T-cell (primary cell): ENCODE measurements at regions not wholly inside any gene's neighbourhood (a gene's known extent, or its start where the extent isn't known, plus 50 kb on each side); places are given as distances from the start of the nearest gene placed in this dataset.

ENCODE experiments used
- ATAC-seq, 4 experiments: fragments of 200-7000 bp in 3 of 4; fragments of 150-1000 bp in 1 of 4; cut with Tn5 transposase; replicated peaks in 1 of 4; 1 replicate in 3 of 4; 2 replicates in 1 of 4; pipeline ENCODE4 v1.10.0; 2021; ENCODE audit warnings: moderate library complexity in 3 of 4, mild to moderate bottlenecking in 2 of 4, moderate number of reproducible peaks in 1 of 4
- CTCF ChIA-PET, 2 donors: fragments of 300-600 bp; sonication (Branson Sonifier 250); formaldehyde crosslinking; loops; one replicate each; lab custom pipeline; 2022; ENCODE audit warnings: antibody characterized with exemption in 2 of 2; lab: Charles Lee
- POLR2A ChIA-PET, 2 donors: fragments of 300-600 bp; sonication (Branson Sonifier 250); formaldehyde crosslinking; loops; one replicate each; lab custom pipeline; 2022; ENCODE audit warnings: antibody characterized with exemption in 2 of 2; lab: Charles Lee
- DNase-seq, 35 experiments: peaks; one replicate each; pipeline versions ENCODE4 v3.0.0 to v3.0.0-alpha.2; 2013 to 2023
- H3K27ac ChIP-seq: one replicate; pipeline ENCODE4 v1.5.1; 2013; ENCODE audit warnings: low read length
- H3K27me3 ChIP-seq, 2 experiments: replicated peaks in 1 of 2; 1 replicate in 1 of 2; 2 replicates in 1 of 2; pipeline versions ENCODE4 v1.6.1 to v1.7.0; 2013; ENCODE audit warnings: low read length in 1 of 2, mixed read lengths in 1 of 2; ENCODE audit not compliant: control insufficient read depth in 2 of 2, insufficient read depth in 2 of 2; ENCODE audit errors: extremely low read depth in 1 of 2
- H3K36me3 ChIP-seq, 2 donors: 1 replicate in 1 of 2; 2 replicates in 1 of 2; pipeline versions ENCODE4 v1.6.1 to v1.7.0; 2013; ENCODE audit warnings: low read length in 1 of 2; ENCODE audit not compliant: control insufficient read depth in 2 of 2, insufficient read depth in 1 of 2; ENCODE audit errors: extremely low read depth in 1 of 2
- H3K4me1 ChIP-seq, 2 experiments: 1 replicate in 1 of 2; 2 replicates in 1 of 2; pipeline versions ENCODE4 v1.6.1 to v1.7.0; 2013; ENCODE audit warnings: low read length in 2 of 2, mixed read lengths in 1 of 2; ENCODE audit not compliant: insufficient read depth in 2 of 2, control insufficient read depth in 1 of 2; ENCODE audit errors: extremely low read depth in 1 of 2
- H3K4me3 ChIP-seq, 2 donors: 1 replicate in 1 of 2; 2 replicates in 1 of 2; pipeline versions ENCODE4 v1.5.1 to v1.7.0; 2013; ENCODE audit warnings: mild to moderate bottlenecking in 2 of 2, low read length in 1 of 2, moderate library complexity in 1 of 2; ENCODE audit not compliant: control insufficient read depth in 1 of 2; ENCODE audit errors: extremely low read depth in 1 of 2
- H3K9me3 ChIP-seq: 2 replicates; pipeline ENCODE4 v1.7.0; 2013
- H3K27ac Mint-ChIP-seq, 2 donors: one replicate each; pipeline ENCODE4 v1.8.0; 2020 to 2021; ENCODE audit warnings: mild to moderate bottlenecking in 2 of 2, mixed read lengths in 2 of 2
- H3K27me3 Mint-ChIP-seq, 2 donors: one replicate each; pipeline ENCODE4 v1.8.0; 2021 to 2022; ENCODE audit warnings: mixed read lengths in 2 of 2
- H3K36me3 Mint-ChIP-seq: one replicate; pipeline ENCODE4 v1.8.0; 2021; ENCODE audit warnings: mixed read lengths
- H3K4me1 Mint-ChIP-seq, 3 donors: one replicate each; pipeline ENCODE4 v1.8.0; 2020 to 2022; ENCODE audit warnings: mixed read lengths in 3 of 3, mild to moderate bottlenecking in 1 of 3
- H3K4me3 Mint-ChIP-seq, 3 donors: one replicate each; pipeline ENCODE4 v1.8.0; 2020 to 2022; ENCODE audit warnings: mild to moderate bottlenecking in 3 of 3, mixed read lengths in 3 of 3, moderate library complexity in 3 of 3
- H3K9me3 Mint-ChIP-seq, 3 donors: one replicate each; pipeline ENCODE4 v1.8.0; 2020 to 2022; ENCODE audit warnings: mixed read lengths in 3 of 3
- WGBS: methylation state at CpG from one replicate; pipeline ENCODE4 v1.1.5; 2013; ENCODE audit warnings: missing lambda C conversion rate; ENCODE audit not compliant: insufficient coverage; 5-methylcytosine and 5-hydroxymethylcytosine counted together

- H3K4me1 ChIP-seq = no peaks in the 10 kb centered on the region
- H3K27ac Mint-ChIP-seq = no peak overlapping the region
- peaks cover 3 to 5% of the 10 kb centered on the region in 2 donors for H3K27me3 Mint-ChIP-seq
- peaks cover 0 to 12% of the 10 kb centered on the region in 2 experiments for H3K27me3 ChIP-seq
- no peaks in the 10 kb centered on the region for H3K9me3 ChIP-seq
- no peak overlapping the region for H3K4me3 Mint-ChIP-seq
- DNase-seq (no peak), ATAC-seq (no peak)
- no peaks in the 10 kb centered on the region for H3K36me3 Mint-ChIP-seq
- no peaks in the 10 kb centered on the region for H3K36me3 ChIP-seq
- H3K9me3 Mint-ChIP-seq = peaks cover 0 to 4% (median 3%) of the 10 kb centered on the region in 3 donors
- H3K27ac ChIP-seq = no peak overlapping the region
- no peaks in the 10 kb centered on the region for H3K4me1 Mint-ChIP-seq
- H3K4me3 ChIP-seq = no peak overlapping the region
- POLR2A ChIA-PET = interaction anchor here in 1 of 2 donors (0.5 kb wide), 1 partner anchor 13 kb away, joined by 3 read pairs; no protein-coding TSS in a partner anchor
- CTCF ChIA-PET = interaction anchor here in 1 of 2 donors (1.3 kb wide), 1 partner anchor 9 kb away, joined by 3 read pairs; no protein-coding TSS in a partner anchor
Observed at GRCh38 chr10:28426392-28427159, 106.3 kb upstream of the WAC start.

- Mint-ChIP-seq H3K36me3 (no peaks in the 10 kb centered on the region), H3K9me3 (peaks cover 0 to 4% (median 3%) of the 10 kb centered on the region in 3 donors), H3K27ac (no peak overlapping the region), H3K4me3 (no peak overlapping the region), H3K27me3 (peaks cover 5% of the 10 kb centered on the region in 2 donors), H3K4me1 (peaks cover 4 to 6% (median 5%) of the 10 kb centered on the region in 3 donors)
- H3K9me3 ChIP-seq = no peaks in the 10 kb centered on the region
- ChIA-PET CTCF (interaction anchor here in 1 of 2 donors (0.6 kb wide), 1 partner anchor 32 kb away, joined by 3 read pairs; no protein-coding TSS in a partner anchor), POLR2A (no interaction called here)
- WGBS = 100% methylated on average over 1 of the region's 5 CpGs
- DNase-seq (no peak), ATAC-seq (no peak)
- H3K36me3 ChIP-seq = no peaks in the 10 kb centered on the region
- H3K4me3 ChIP-seq = no peak overlapping the region
- peaks cover 0 to 13% of the 10 kb centered on the region in 2 experiments for H3K27me3 ChIP-seq
- H3K27ac ChIP-seq = no peak overlapping the region
- peaks cover 0 to 2% of the 10 kb centered on the region in 2 experiments for H3K4me1 ChIP-seq
Observed at GRCh38 chr10:28427376-28427775, 105.5 kb upstream of the WAC start.

DNA sequence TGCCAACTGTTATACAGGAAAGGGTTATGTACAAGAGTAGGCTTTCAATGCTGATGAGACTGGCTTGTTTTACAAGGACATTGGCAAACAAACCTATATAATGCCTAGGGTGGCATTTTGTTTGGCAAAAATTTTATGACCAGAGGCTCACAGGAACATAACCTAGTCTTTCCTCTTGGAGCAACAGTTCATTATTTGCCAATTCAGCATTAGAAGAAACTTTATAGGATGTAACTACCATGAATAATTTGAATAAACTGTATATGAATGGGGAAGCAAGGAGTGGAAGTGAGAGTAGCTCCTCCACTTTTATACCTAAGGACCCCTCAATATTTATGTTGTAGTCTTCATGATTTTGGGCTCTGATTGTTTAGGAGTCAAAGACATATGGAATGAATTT lies 103.9 kb upstream of the WAC start:
- H3K27me3 ChIP-seq = peaks cover 0 to 9% of the 10 kb centered on the region in 2 experiments
- ATAC-seq = no peak
- POLR2A ChIA-PET = no interaction called here
- no peaks in the 10 kb centered on the region for H3K9me3 ChIP-seq
- no peaks in the 10 kb centered on the region for H3K36me3 ChIP-seq
- no peak for DNase-seq
- Mint-ChIP-seq H3K27me3 (peaks cover 5% of the 10 kb centered on the region in 2 donors), H3K9me3 (peaks cover 0 to 4% (median 3%) of the 10 kb centered on the region in 3 donors), H3K27ac (no peak overlapping the region), H3K36me3 (no peaks in the 10 kb centered on the region), H3K4me3 (no peak overlapping the region), H3K4me1 (peaks cover 6 to 8% (median 6%) of the 10 kb centered on the region in 3 donors)
- H3K4me1 ChIP-seq = peaks cover 0 to 4% of the 10 kb centered on the region in 2 experiments
- no peak overlapping the region for H3K4me3 ChIP-seq
- CTCF ChIA-PET = interaction anchor here in 1 of 2 donors (0.6 to 1.3 kb wide), 2 partner anchors 72 to 117 kb away, joined by 3 to 10 read pairs; no protein-coding TSS in a partner anchor
- no peak overlapping the region for H3K27ac ChIP-seq

GRCh38 chr10:28429573-28430216 lies 103.2 kb upstream of the WAC start:
- Mint-ChIP-seq H3K27ac (no peak overlapping the region), H3K9me3 (peaks cover 0 to 4% (median 3%) of the 10 kb centered on the region in 3 donors), H3K4me3 (no peak overlapping the region), H3K36me3 (no peaks in the 10 kb centered on the region), H3K27me3 (peaks cover 5% of the 10 kb centered on the region in 2 donors), H3K4me1 (peaks cover 6 to 8% (median 6%) of the 10 kb centered on the region in 3 donors)
- H3K4me1 ChIP-seq = peaks cover 0 to 4% of the 10 kb centered on the region in 2 experiments
- no peaks in the 10 kb centered on the region for H3K9me3 ChIP-seq
- no peak for ATAC-seq
- H3K4me3 ChIP-seq = no peak overlapping the region
- CTCF ChIA-PET = interaction anchor here in 1 of 2 donors (1.3 kb wide), 1 partner anchor 116 kb away, joined by 3 read pairs; no protein-coding TSS in a partner anchor
- no peak for DNase-seq
- H3K27ac ChIP-seq = no peak overlapping the region
- 100% methylated on average over 1 of the region's 3 CpGs for WGBS
- H3K27me3 ChIP-seq = peaks cover 0 to 9% of the 10 kb centered on the region in 2 experiments
- no peaks in the 10 kb centered on the region for H3K36me3 ChIP-seq
- POLR2A ChIA-PET = no interaction called here

DNA sequence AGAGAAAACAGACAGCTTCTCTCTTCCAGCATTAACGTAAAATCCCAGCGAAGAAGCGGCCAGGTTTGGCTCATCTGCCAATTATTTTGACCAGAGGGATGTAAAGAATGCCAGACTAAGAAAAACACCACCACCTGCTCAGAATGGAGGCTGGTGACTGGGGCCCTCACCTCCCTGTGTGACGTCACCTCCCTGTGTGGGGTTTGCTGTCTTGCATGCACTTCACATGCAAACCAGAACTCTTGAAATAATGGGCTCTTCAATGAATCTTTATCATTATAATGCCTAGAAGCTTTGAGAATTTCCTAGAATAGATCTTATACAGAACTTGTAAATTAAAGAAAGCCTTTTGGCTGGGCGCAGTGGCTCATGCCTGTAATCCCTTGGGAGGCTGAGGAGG lies 101.8 kb upstream of the WAC start:
- Mint-ChIP-seq H3K36me3 (no peaks in the 10 kb centered on the region), H3K9me3 (peaks cover 0 to 4% (median 3%) of the 10 kb centered on the region in 3 donors), H3K27ac (no peak overlapping the region), H3K27me3 (peaks cover 0 to 2% of the 10 kb centered on the region in 2 donors), H3K4me1 (peaks cover 6 to 8% (median 6%) of the 10 kb centered on the region in 3 donors), H3K4me3 (no peak overlapping the region)
- CTCF ChIA-PET = interaction anchor here (0.5 to 0.8 kb wide), 6 partner anchors 9 to 160 kb away, joined by 3 to 9 read pairs (median 4); no protein-coding TSS in a partner anchor
- peaks cover 0 to 4% of the 10 kb centered on the region in 2 experiments for H3K4me1 ChIP-seq
- peaks cover 0 to 9% of the 10 kb centered on the region in 2 experiments for H3K27me3 ChIP-seq
- ATAC-seq = no peak
- no peak overlapping the region for H3K27ac ChIP-seq
- H3K36me3 ChIP-seq = no peaks in the 10 kb centered on the region
- H3K9me3 ChIP-seq = no peaks in the 10 kb centered on the region
- no CpG with 5 or more reads among the region's 5 CpGs for WGBS
- POLR2A ChIA-PET = interaction anchor here in 1 of 2 donors (0.6 kb wide), 1 partner anchor 200 kb away, joined by 3 read pairs; no protein-coding TSS in a partner anchor
- H3K4me3 ChIP-seq = no peak overlapping the region
- DNase-seq = no peak

DNA sequence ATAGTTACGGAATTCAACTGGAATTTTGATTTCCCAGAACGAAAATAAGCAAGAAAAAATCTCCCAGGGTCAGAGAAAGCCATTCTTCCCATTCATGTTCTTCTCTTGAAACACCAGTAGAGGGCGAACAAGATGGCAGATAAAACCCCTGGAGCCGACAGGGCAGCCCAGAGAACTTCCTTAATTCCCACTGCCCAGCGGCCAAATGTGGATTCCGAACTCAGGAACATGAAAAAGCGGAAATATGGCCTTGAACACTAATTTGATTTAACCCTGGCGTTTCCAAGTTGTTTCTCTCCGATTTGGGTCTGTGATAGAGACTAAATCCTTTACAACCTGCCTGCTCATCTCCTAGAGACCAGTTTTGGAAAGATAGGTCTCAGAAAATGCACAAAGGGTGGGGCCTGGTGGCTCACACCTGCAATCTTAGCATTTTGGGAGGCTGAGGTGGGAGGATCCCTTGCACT lies 100.7 kb upstream of the WAC start:
- ChIA-PET CTCF (interaction anchor here in 1 of 2 donors (0.5 to 0.9 kb wide), 4 partner anchors 10 to 82 kb away, joined by 4 to 10 read pairs (median 4); no protein-coding TSS in a partner anchor), POLR2A (no interaction called here)
- Histone ChIP-seq H3K36me3 (no peaks in the 10 kb centered on the region), H3K27me3 (peaks cover 0 to 18% of the 10 kb centered on the region in 2 experiments), H3K9me3 (no peaks in the 10 kb centered on the region), H3K27ac (no peak overlapping the region), H3K4me1 (peaks cover 0 to 4% of the 10 kb centered on the region in 2 experiments), H3K4me3 (peak overlapping the region in 1 of 2 donors; percentile 13)
- ATAC-seq = peak in 3 of 4 experiments; percentile 44 to 58 (median 52)
- Mint-ChIP-seq H3K4me1 (peaks cover 6 to 8% (median 6%) of the 10 kb centered on the region in 3 donors), H3K4me3 (peak overlapping the region; percentile 26 to 55 (median 45)), H3K9me3 (peaks cover 0 to 4% (median 3%) of the 10 kb centered on the region in 3 donors), H3K36me3 (no peaks in the 10 kb centered on the region), H3K27me3 (peaks cover 6% of the 10 kb centered on the region in 2 donors), H3K27ac (no peak overlapping the region)
- WGBS = 3% methylated on average over 6 of the region's 9 CpGs
- DNase-seq = peak in 20 of 35 experiments; percentile 1 to 56 (median 5)
